SK-N-SH treated with all-trans-retinoic acid at 6 μM for 48 hours (cell line): ENCODE measurements at regions not wholly inside any gene's neighbourhood (a gene's known extent, or its start where the extent isn't known, plus 50 kb on each side); places are given as distances from the start of the nearest gene placed in this dataset.

Experiments
- ATAC-seq: fragments of 200-7000 bp; cut with Tn5 transposase; 3 replicates; pipeline ENCODE4 v1.9.1; 2020; ENCODE audit warnings: mild to moderate bottlenecking, moderate library complexity
- ARNTL ChIP-seq: fragments of 450-650 bp; formaldehyde crosslinking; IDR thresholded peaks from 2 replicates; pipeline ENCODE4 v1.5.0; 2020; ENCODE audit warnings: low read depth, mild to moderate bottlenecking, moderate library complexity, borderline replicate concordance
- BACH2 ChIP-seq: fragments of 250-450 bp; sonication (Bioruptor Pico); IDR thresholded peaks from 2 replicates; pipeline ENCODE4 v1.9.0; 2021; ENCODE audit warnings: mild to moderate bottlenecking, borderline replicate concordance
- CREB5 ChIP-seq: fragments of 250-450 bp; sonication (Bioruptor Pico); IDR thresholded peaks from 2 replicates; pipeline ENCODE4 v1.5.1; 2020; ENCODE audit warnings: low read depth, mild to moderate bottlenecking, moderate library complexity
- CSDC2 ChIP-seq: fragments of 250-450 bp; sonication (Bioruptor Pico); IDR thresholded peaks from 2 replicates; pipeline ENCODE4 v1.5.0; 2020; ENCODE audit warnings: mild to moderate bottlenecking, moderate library complexity
- CSRNP3 ChIP-seq: fragments of 250-450 bp; sonication (Bioruptor Pico); IDR thresholded peaks from 2 replicates; pipeline ENCODE4 v1.5.1; 2021; ENCODE audit warnings: mild to moderate bottlenecking, moderate library complexity
- ESRRG ChIP-seq: fragments of 250-450 bp; sonication (Bioruptor Pico); IDR thresholded peaks from 2 replicates; pipeline ENCODE4 v1.6.1; 2021; ENCODE audit warnings: mild to moderate bottlenecking
- GLIS3 ChIP-seq: fragments of 250-450 bp; sonication (Bioruptor Pico); IDR thresholded peaks from 2 replicates; pipeline ENCODE4 v1.5.0; 2020; ENCODE audit warnings: mild to moderate bottlenecking, moderate library complexity
- ISL1 ChIP-seq: fragments of 250-450 bp; sonication (Bioruptor Pico); IDR thresholded peaks from 2 replicates; pipeline ENCODE4 v2.1.2; 2022; ENCODE audit warnings: mild to moderate bottlenecking, moderate library complexity
- OSR1 ChIP-seq: fragments of 250-450 bp; sonication (Bioruptor Pico); IDR thresholded peaks from 2 replicates; pipeline ENCODE4 v1.8.0; 2022; ENCODE audit warnings: moderate library complexity, mild to moderate bottlenecking, inconsistent platforms
- PPARA ChIP-seq: fragments of 250-450 bp; sonication (Bioruptor Pico); IDR thresholded peaks from 2 replicates; pipeline ENCODE4 v1.5.0; 2020; ENCODE audit warnings: mild to moderate bottlenecking, borderline replicate concordance
- RARB ChIP-seq: fragments of 250-450 bp; sonication (Bioruptor Pico); IDR thresholded peaks from 2 replicates; pipeline ENCODE4 v1.8.0; 2021; ENCODE audit warnings: mild to moderate bottlenecking, moderate library complexity
- SNAI2 ChIP-seq: fragments of 250-450 bp; sonication (Bioruptor Pico); IDR thresholded peaks from 2 replicates; pipeline ENCODE4 v1.5.0; 2020; ENCODE audit warnings: mild to moderate bottlenecking, moderate library complexity
- TOX ChIP-seq: fragments of 250-450 bp; sonication (Bioruptor Pico); IDR thresholded peaks from 2 replicates; pipeline ENCODE4 v1.8.0; 2021; ENCODE audit warnings: mild to moderate bottlenecking, moderate library complexity, borderline replicate concordance
- ZC3H10 ChIP-seq: fragments of 250-450 bp; sonication (Bioruptor Pico); IDR thresholded peaks from 2 replicates; pipeline ENCODE4 v1.5.1; 2021; ENCODE audit warnings: mild to moderate bottlenecking, moderate library complexity
- ZFP3 ChIP-seq: fragments of 250-450 bp; sonication (Bioruptor Pico); IDR thresholded peaks from 2 replicates; pipeline ENCODE4 v1.5.0; 2020; ENCODE audit warnings: mild to moderate bottlenecking, moderate library complexity
- ZFP30 ChIP-seq: fragments of 450-650 bp; formaldehyde crosslinking; IDR thresholded peaks from 2 replicates; pipeline ENCODE4 v1.5.0; 2022; ENCODE audit warnings: mild to moderate bottlenecking, moderate library complexity
- ZNF565 ChIP-seq: fragments of 450-650 bp; formaldehyde crosslinking; conservative IDR thresholded peaks from 2 replicates; pipeline ENCODE4 v1.5.0; 2020; ENCODE audit warnings: low read depth, mild to moderate bottlenecking, moderate library complexity
- ZNF70 ChIP-seq: fragments of 450-650 bp; formaldehyde crosslinking; IDR thresholded peaks from 2 replicates; pipeline ENCODE4 v1.5.0; 2020; ENCODE audit warnings: mild to moderate bottlenecking, moderate library complexity
- ZNF8 ChIP-seq: fragments of 450-650 bp; formaldehyde crosslinking; IDR thresholded peaks from 2 replicates; pipeline ENCODE4 v1.5.0; 2020; ENCODE audit warnings: mild to moderate bottlenecking, moderate library complexity
- TF ChIP-seq, protein P1 (sequence below): fragments of 250-450 bp; sonication (Bioruptor Pico); IDR thresholded peaks from 2 replicates; pipeline ENCODE4 v1.8.0; 2021; ENCODE audit warnings: low read depth, mild to moderate bottlenecking, moderate library complexity, borderline replicate concordance
- TF ChIP-seq, protein P2 (sequence below): fragments of 250-450 bp; sonication (Bioruptor Pico); IDR thresholded peaks from 2 replicates; pipeline ENCODE4 v1.8.0; 2020; ENCODE audit warnings: mild to moderate bottlenecking, moderate library complexity, borderline replicate concordance

GRCh38 chr9:87123830-87124229 lies 176.5 kb upstream of the GAS1 start (continued):
- TF ChIP-seq CREB5 (CRISPR knock-in tag) = no peak
- TF ChIP-seq ARNTL (CRISPR knock-in tag) = no peak
- TF ChIP-seq ZNF70 (CRISPR knock-in tag) = no peak
- TF ChIP-seq BACH2 = no peak
- no peak for TF ChIP-seq ZFP3 (CRISPR knock-in tag)
- no peak for TF ChIP-seq CSRNP3 (CRISPR knock-in tag)

DNA sequence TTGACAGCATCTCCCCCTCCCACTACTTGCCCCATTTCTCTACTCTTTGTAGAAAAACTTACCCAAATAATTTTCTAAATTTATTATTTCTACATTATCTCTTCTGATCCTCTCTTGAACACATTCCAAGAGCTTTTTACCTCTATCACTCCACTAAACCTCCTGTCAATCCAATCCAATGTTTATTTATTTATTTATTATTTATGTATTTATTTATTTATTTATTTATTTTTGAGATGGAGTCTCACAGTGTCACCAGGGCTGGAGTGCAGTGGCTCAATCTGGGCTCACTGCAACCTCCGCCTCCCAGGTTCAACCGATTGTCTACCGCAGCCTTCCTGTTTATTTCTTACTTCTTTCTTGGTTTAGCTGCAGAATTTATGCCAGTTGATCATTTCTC lies 178.5 kb upstream of the GAS1 start:
- no peak for ATAC-seq
- TF ChIP-seq CSDC2 (CRISPR knock-in tag) (no peak), CREB5 (CRISPR knock-in tag) (no peak), GLIS3 (no peak), RARB (CRISPR knock-in tag) (no peak), ZNF8 (no peak), BACH2 (no peak), CSRNP3 (CRISPR knock-in tag) (no peak), ZC3H10 (no peak), ZFP3 (CRISPR knock-in tag) (no peak), ZNF565 (CRISPR knock-in tag) (no peak), PPARA (no peak), ZFP30 (no peak), SNAI2 (CRISPR knock-in tag) (no peak), ZNF70 (CRISPR knock-in tag) (no peak), ARNTL (CRISPR knock-in tag) (no peak), TOX (CRISPR knock-in tag) (no peak)
- TF ChIP-seq, protein P1, sequence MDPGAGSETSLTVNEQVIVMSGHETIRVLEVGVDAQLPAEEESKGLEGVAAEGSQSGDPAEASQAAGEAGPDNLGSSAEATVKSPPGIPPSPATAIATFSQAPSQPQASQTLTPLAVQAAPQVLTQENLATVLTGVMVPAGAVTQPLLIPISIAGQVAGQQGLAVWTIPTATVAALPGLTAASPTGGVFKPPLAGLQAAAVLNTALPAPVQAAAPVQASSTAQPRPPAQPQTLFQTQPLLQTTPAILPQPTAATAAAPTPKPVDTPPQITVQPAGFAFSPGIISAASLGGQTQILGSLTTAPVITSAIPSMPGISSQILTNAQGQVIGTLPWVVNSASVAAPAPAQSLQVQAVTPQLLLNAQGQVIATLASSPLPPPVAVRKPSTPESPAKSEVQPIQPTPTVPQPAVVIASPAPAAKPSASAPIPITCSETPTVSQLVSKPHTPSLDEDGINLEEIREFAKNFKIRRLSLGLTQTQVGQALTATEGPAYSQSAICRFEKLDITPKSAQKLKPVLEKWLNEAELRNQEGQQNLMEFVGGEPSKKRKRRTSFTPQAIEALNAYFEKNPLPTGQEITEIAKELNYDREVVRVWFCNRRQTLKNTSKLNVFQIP (CRISPR knock-in tag) = no peak
- TF ChIP-seq, protein P2, sequence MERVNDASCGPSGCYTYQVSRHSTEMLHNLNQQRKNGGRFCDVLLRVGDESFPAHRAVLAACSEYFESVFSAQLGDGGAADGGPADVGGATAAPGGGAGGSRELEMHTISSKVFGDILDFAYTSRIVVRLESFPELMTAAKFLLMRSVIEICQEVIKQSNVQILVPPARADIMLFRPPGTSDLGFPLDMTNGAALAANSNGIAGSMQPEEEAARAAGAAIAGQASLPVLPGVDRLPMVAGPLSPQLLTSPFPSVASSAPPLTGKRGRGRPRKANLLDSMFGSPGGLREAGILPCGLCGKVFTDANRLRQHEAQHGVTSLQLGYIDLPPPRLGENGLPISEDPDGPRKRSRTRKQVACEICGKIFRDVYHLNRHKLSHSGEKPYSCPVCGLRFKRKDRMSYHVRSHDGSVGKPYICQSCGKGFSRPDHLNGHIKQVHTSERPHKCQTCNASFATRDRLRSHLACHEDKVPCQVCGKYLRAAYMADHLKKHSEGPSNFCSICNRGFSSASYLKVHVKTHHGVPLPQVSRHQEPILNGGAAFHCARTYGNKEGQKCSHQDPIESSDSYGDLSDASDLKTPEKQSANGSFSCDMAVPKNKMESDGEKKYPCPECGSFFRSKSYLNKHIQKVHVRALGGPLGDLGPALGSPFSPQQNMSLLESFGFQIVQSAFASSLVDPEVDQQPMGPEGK (CRISPR knock-in tag) = no peak

DNA sequence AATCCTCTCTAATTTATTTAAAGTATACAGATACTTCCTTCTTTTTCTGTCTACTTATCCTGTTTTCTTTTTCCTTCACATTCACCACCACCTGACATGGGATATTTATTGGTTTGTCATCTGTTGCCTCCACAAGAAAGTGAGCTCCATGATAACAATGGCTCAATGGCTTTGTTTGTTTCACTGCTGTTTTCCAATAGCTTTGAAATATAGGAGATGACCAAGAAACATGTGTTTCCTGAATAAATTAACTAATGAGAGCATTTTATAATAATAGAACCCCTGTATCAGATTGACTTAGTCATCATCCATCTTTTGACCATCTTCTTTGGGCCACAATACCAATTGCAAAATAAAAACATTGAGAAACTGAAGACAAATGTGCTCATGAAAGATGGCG lies 180.2 kb upstream of the GAS1 start:
- TF ChIP-seq ZNF8 = no peak
- no peak for TF ChIP-seq ARNTL (CRISPR knock-in tag)
- TF ChIP-seq TOX (CRISPR knock-in tag) = no peak
- no peak for TF ChIP-seq CREB5 (CRISPR knock-in tag)
- TF ChIP-seq ZNF565 (CRISPR knock-in tag) = no peak
- no peak for TF ChIP-seq ESRRG (CRISPR knock-in tag)
- TF ChIP-seq, protein P1 (CRISPR knock-in tag) = no peak
- no peak for TF ChIP-seq ZNF70 (CRISPR knock-in tag)
- TF ChIP-seq ISL1 = no peak
- TF ChIP-seq RARB (CRISPR knock-in tag) = no peak
- no peak for TF ChIP-seq GLIS3
- TF ChIP-seq CSRNP3 (CRISPR knock-in tag) = no peak
- no peak for TF ChIP-seq BACH2
- TF ChIP-seq OSR1 (CRISPR knock-in tag) = no peak
- ATAC-seq = no peak
